ENCODE measurements at regions not wholly inside any gene's neighbourhood (a gene's known extent, or its start where the extent isn't known, plus 50 kb on each side); places are given as distances from the start of the nearest gene placed in this dataset.

DNA sequence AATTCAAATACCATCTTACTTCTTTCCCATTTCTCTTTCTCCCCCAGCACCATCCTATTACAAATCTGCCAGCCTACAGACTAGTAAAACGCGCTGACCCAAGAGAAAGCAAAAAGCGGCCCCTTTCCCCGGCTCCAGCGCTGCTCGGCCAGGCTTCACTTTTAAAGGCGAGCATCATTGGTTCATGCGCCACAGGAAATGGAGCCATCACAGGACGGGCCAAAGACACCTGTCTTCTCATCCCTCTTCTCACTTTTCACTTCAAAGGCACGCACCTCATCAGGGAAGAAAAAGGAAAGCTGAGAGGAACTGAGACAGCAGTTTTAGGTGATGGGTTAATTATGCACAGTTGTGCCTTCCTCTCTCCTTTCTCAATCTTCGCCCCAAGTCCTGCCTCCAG, 664.2 kb upstream of the USP24 start:
- TF ChIP-seq EZH2 (IDR thresholded peaks at IDR 0.05) (no peak), POLR2AphosphoS5 (IDR thresholded peaks at IDR 0.05; ENCODE audit: borderline replicate concordance, low read depth, low read length) (no peak), FOXP2 (optimal IDR thresholded peaks at IDR 0.05; ENCODE audit: control extremely low read depth, extremely low read length, insufficient read depth) (no peak)
